ENCODE measurements at regions not wholly inside any gene's neighbourhood (a gene's known extent, or its start where the extent isn't known, plus 50 kb on each side); places are given as distances from the start of the nearest gene placed in this dataset.

GRCh38 chr4:189299706-189300105 is 641.0 kb upstream of the FRG1 start:
- ATAC-seq: no peak

GRCh38 chr4:189301692-189302091 is 639.0 kb upstream of the FRG1 start:
- ATAC-seq: no peak

- peak; percentile 87 for ATAC-seq
These were observed 638.0 kb upstream of the FRG1 start for GRCh38 chr4:189302719-189303118.

DNA sequence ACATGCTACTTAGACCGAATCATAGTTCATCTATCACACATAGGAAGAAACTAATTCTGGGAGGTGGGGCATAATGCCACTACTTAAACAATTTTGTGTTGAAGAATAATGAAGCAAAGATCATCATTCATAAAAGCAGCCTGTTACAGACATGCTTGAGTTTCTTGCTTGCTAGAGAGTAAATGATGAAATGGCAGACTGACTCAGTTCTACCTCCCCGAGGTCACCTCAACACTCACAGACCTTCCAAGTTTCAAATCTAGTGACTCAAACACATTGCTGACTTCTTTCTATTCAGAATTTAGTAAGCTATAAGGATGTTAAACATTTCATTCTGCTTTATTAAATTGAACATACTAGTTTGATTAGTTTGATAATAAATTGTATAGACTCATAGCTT is 636.5 kb upstream of the FRG1 start:
- ATAC-seq: peak; percentile 70

DNA sequence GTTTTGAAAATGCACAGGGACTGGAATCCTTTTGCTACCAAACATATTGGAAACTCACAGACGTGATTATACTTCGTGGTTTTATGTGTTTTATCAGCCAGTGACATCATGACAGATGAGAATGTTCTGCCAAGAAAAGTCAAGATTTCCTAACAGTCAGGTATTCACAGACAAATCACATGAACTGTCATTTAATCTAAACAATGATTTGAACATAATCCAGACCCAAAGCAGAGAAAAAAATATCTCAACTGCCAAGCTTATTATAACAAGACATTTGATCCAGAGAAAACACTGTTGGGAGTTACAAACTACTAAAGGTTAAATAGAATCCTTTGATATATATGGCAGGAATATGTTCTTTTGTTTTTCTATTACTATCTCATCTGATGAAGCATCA is 635.9 kb upstream of the FRG1 start:
- peak; percentile 41 for ATAC-seq

- no peak for ATAC-seq
These were observed 635.2 kb upstream of the FRG1 start for GRCh38 chr4:189305500-189305899.

- ATAC-seq: no peak
These were observed 629.4 kb upstream of the FRG1 start for GRCh38 chr4:189311251-189311650.

DNA sequence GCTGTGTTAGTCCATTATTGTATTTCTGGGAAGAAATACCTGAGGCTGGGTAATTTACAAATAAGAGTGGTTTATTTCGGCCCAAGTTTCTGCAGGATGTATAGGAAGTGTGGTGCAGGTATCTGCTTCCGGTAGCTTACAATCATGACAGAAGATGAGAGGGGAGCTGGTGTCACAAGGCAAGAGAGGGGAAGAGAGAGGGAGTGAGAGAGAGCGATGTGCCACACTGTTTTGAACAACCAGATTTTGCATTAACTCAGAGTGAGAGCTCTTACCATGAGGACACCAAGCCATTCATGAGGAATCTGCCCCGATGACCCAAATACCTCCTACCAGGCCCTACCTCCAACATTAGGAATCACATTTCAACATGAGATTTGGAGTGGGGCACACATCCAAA is 627.6 kb upstream of the FRG1 start:
- no peak for ATAC-seq

GRCh38 chr4:189313861-189314513 is 626.7 kb upstream of the FRG1 start:
- no peak for ATAC-seq

DNA sequence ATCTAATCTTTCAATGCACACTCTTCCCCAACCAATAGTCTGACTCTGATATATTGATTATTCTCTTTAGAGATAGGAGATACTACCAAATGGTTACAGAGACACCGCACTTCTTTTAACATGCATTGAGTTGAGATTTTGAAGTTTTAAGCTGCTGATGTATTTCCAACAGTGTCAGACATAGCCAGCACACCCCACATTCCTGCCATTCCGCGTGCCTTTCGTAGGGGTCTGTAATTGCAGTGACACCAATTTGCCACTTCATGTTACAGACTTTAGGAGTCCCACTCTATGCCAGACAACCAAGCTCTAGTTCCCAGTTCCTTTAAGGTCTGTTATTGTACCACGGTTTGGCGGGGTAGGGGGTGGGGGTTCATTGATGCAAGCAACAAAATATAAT is 618.2 kb upstream of the FRG1 start:
- no peak for ATAC-seq

- ATAC-seq: no peak
These were observed 598.8 kb upstream of the FRG1 start for GRCh38 chr4:189341881-189342280.

GRCh38 chr4:189355590-189355989 is 585.1 kb upstream of the FRG1 start:
- ATAC-seq: no peak

DNA sequence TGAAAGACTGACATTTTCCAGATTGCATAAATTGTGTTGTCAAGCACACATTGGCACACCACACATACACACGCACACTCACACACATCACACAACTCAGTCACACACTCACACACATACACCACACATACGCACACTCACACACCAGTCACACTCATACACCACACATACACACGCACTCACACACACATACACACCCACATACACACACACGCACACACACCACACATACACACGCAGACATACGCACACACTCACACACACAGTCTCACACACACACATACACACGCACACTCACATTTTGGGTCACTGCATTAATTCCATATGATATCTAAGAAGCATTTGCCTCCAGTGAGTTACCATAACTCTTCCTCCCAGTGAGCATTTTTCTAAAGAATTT is 578.3 kb upstream of the FRG1 start:
- ATAC-seq: no peak

GRCh38 chr4:189364032-189364449 is 576.6 kb upstream of the FRG1 start:
- no peak for ATAC-seq

DNA sequence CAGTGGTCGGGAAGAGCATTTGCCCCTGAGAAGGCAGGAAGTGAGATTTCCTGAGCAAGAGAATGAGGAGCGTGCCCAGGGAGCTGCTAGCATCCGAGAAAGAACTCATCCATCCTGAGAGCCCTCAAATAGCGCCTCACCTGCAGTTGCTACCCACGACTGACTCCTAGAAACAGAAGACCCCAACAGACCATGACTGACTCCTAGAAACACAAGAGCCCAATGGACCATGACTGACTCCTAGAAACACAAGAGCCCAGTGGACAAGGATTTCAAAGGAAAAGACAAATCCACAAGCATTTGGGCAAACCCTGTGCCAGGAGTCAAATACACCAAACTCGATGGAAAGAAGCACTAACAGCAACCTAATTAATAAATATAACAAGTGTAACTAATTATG is 575.2 kb upstream of the FRG1 start:
- ATAC-seq: no peak

GRCh38 chr4:189367832-189368231 is 572.8 kb upstream of the FRG1 start:
- no peak for ATAC-seq

- no peak for ATAC-seq
These were observed 566.5 kb upstream of the FRG1 start for GRCh38 chr4:189374176-189374575.

GRCh38 chr4:189376901-189377300 is 563.8 kb upstream of the FRG1 start:
- no peak for ATAC-seq

DNA sequence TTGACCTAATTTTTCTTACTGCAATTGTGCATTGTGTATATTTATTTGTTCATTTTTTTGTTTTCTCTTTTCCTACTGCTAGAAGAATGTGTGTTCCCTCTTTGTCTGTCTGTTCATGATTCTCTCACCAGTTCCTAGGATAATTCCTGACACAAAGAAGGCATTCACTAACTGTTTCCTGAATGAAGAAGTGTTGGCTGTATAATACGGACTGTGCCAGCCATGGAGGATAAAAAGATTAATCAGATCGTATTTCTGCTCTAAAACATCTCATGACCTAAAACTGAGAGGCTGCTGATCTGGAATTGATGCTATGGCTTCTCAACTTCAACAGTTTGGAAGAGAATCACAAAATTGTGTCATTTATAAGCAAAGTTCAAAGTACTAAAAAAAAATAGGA is 563.1 kb upstream of the FRG1 start:
- ATAC-seq: no peak

GRCh38 chr4:189385098-189385497 is 555.6 kb upstream of the FRG1 start:
- ATAC-seq: no peak

DNA sequence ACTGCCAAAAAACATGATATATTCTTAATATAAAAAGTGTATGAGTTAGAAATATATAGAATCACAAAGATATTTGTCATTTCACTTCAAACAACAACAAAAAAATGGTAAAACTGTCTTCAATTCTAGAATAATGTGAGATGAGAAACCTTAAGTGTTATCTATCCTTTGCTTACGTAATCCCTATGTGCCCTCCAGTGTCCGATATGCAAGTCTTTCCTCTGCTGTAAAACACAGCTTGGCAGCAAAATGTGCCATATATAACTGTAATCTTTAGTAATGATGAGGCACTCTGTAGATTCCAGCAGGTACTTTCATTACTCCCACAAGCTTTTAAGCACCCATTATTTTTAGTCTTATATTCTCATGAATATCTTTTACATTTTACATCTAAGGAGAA is 555.1 kb upstream of the FRG1 start:
- no peak for ATAC-seq

- ATAC-seq: no peak
These were observed 544.2 kb upstream of the FRG1 start for GRCh38 chr4:189396435-189396834.

DNA sequence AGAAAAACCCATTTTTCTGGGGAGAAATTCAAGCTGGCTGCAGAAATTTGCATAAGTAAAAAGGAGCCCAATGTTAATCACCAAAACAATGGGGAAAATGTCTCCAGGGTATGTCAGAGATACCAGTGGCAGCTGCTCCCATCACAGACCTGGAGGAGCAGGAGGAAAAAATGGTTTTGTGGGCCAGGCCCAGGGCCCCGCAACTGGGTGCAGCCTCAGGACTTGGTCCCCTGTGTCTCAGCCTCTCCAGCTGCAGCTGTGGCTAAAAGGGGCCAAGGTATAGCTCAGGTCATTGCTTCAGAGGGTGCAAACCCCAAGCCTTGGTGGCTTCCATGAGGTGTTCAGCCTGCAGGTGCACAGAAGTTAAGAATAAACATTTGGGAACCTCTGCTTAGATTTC is 536.4 kb upstream of the FRG1 start:
- no peak for ATAC-seq

DNA sequence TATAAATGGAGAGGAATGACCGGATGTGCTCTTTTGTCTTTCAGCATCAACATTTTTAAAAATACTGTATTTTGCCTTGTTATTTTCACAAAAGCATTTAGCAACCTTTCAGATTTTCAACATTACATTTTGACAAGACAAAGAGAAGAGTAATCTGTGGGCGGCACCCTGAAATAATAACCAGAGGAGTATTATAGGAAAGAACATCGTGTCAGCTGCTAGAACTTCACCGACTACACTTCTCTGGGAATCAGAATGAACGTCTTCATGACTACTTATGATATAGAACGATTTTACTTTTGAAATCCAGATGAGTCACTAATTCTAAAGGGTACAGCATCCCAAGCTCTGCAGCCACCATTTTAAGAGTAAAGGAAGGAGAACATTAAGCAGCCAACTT is 531.5 kb upstream of the FRG1 start:
- no peak for ATAC-seq

GRCh38 chr4:189414021-189414420 is 526.7 kb upstream of the FRG1 start:
- no peak for ATAC-seq

All from esophagus mucosa (tissue), 1 donor.